ENCODE measurements at regions not wholly inside any gene's neighbourhood (a gene's known extent, or its start where the extent isn't known, plus 50 kb on each side); places are given as distances from the start of the nearest gene placed in this dataset.

GRCh38 chr1:75984781-75985180, 52.6 kb upstream of the ASB17 start:
- ATAC-seq (no peak), DNase-seq (no peak)
- intact Hi-C loops (cut with DNase I): no loop called here
- H3K9me3 ChIP-seq: no peaks in the 10 kb centered on the region
- no peak overlapping the region for H3K4me3 ChIP-seq
- H3K27me3 ChIP-seq (ENCODE audit: insufficient read depth in 3 of 3, low read length in 2 of 3): peaks cover 0 to 4% (median 0%) of the 10 kb centered on the region in 3 donors
- H3K4me1 ChIP-seq: no peaks in the 10 kb centered on the region
- no peak overlapping the region for H3K27ac ChIP-seq
- TF ChIP-seq CTCF (IDR thresholded peaks at IDR 0.05): no peak
- no peaks in the 10 kb centered on the region for H3K36me3 ChIP-seq (ENCODE audit: insufficient read depth in 1 of 2, low read depth in 1 of 2)
- WGBS, 3 donors: 58 to 67% (median 64%) methylated on average over 3 of the region's 3 CpGs

DNA sequence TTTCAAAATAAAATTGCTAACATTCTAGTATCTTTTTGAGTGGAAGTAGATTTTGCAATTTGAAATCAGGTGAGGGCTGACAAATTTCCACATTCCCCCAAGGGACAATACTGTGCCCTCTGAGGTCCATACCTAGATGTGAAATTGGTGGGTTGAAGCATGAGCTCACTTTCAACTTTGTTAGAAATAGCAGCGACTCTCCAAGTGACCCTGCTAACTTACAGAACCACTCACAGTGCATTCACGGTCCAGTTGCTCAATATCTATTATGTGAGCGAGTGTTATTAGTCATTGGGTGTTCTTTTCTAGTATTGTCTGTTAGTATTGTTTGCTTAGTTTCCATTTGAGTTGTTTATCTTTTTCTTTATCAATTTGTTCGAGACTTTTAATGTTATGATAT, 53.6 kb upstream of the ASB17 start:
- ATAC-seq (no peak), DNase-seq (no peak)
- Histone ChIP-seq H3K9me3 (no peaks in the 10 kb centered on the region), H3K36me3 (ENCODE audit: insufficient read depth in 1 of 2, low read depth in 1 of 2) (no peaks in the 10 kb centered on the region), H3K27ac (no peak overlapping the region), H3K27me3 (ENCODE audit: insufficient read depth in 3 of 3, low read length in 2 of 3) (peaks cover 0 to 5% (median 0%) of the 10 kb centered on the region in 3 donors), H3K4me1 (no peaks in the 10 kb centered on the region), H3K4me3 (no peak overlapping the region)
- TF ChIP-seq CTCF (IDR thresholded peaks at IDR 0.05): no peak
- intact Hi-C loops (cut with DNase I): no loop called here
- WGBS, 3 donors: 82 to 86% (median 82%) methylated on average over 4 of the region's 4 CpGs

DNA sequence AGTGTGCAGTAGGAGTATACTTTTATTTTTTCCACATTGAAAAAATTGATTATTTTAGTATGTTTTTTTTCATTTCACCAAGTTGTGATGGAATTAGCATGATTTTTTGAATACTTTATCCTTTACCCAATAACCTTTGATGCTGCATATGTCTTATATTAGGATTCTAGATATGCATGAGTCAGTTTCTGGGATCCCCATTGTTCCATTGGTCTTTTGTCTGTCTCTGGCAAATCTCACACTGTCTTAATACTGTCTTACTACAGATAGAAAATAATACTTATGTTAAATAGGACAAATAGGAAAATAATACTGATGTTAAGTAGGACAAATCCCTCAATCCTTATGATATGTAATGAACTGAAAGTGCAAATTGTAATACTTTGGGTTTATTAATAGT, 54.3 kb upstream of the ASB17 start:
- no peaks in the 10 kb centered on the region for H3K4me1 ChIP-seq
- no peaks in the 10 kb centered on the region for H3K36me3 ChIP-seq (ENCODE audit: insufficient read depth in 1 of 2, low read depth in 1 of 2)
- intact Hi-C loops (cut with DNase I): no loop called here
- no peak overlapping the region for H3K27ac ChIP-seq
- H3K4me3 ChIP-seq: no peak overlapping the region
- H3K9me3 ChIP-seq: no peaks in the 10 kb centered on the region
- TF ChIP-seq CTCF (IDR thresholded peaks at IDR 0.05): no peak
- peaks cover 0 to 5% (median 0%) of the 10 kb centered on the region in 3 donors for H3K27me3 ChIP-seq (ENCODE audit: insufficient read depth in 3 of 3, low read length in 2 of 3)
- DNase-seq (no peak), ATAC-seq (no peak)

DNA sequence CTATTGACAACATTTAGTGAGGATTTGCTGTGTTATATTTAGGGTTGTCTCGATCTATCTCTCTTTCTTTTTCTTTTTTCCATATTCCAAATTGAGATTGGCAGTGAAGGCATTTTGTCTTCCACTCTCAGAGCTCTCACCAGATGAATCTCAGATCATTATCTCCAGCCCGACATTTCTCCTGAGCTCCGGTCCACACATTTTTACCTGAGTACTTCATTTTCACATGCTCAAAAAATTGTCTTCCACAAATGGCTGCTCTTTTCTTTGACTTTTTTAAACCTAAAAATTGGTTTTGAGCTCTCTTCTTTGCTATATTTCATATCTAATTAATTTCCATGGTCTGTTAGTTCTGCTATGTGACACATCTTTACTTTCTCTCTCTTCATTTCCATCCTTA, 56.9 kb upstream of the ASB17 start:
- Histone ChIP-seq H3K36me3 (ENCODE audit: insufficient read depth in 1 of 2, low read depth in 1 of 2) (no peaks in the 10 kb centered on the region), H3K27me3 (ENCODE audit: insufficient read depth in 3 of 3, low read length in 2 of 3) (peaks cover 0 to 5% (median 0%) of the 10 kb centered on the region in 3 donors), H3K4me1 (no peaks in the 10 kb centered on the region), H3K27ac (no peak overlapping the region), H3K4me3 (no peak overlapping the region), H3K9me3 (no peaks in the 10 kb centered on the region)
- 57 to 66% (median 62%) methylated on average over 3 of the region's 3 CpGs for WGBS, 3 donors
- no peak for TF ChIP-seq CTCF (IDR thresholded peaks at IDR 0.05)
- no peak for DNase-seq
- intact Hi-C loops (cut with DNase I): no loop called here
- no peak for ATAC-seq

- WGBS, 3 donors: 72 to 74% (median 73%) methylated on average over 3 of the region's 3 CpGs
- TF ChIP-seq CTCF (IDR thresholded peaks at IDR 0.05): no peak
- Histone ChIP-seq H3K4me3 (no peak overlapping the region), H3K9me3 (no peaks in the 10 kb centered on the region), H3K27me3 (ENCODE audit: insufficient read depth in 3 of 3, low read length in 2 of 3) (peaks cover 0 to 5% (median 0%) of the 10 kb centered on the region in 3 donors), H3K27ac (no peak overlapping the region), H3K4me1 (no peaks in the 10 kb centered on the region), H3K36me3 (ENCODE audit: insufficient read depth in 1 of 2, low read depth in 1 of 2) (no peaks in the 10 kb centered on the region)
- DNase-seq: no peak
- no peak for ATAC-seq
- intact Hi-C loops (cut with DNase I): loop anchor here in 1 of 2 donors (5.0 to 10.0 kb wide), 2 partner anchors 147 to 344 kb away; no protein-coding TSS in a partner anchor
These were observed 58.5 kb upstream of the ASB17 start for GRCh38 chr1:75990686-75991085.

Data from psoas muscle (tissue), 7 donors.